Adrenal gland (tissue), 9 donors: ENCODE measurements at regions not wholly inside any gene's neighbourhood (a gene's known extent, or its start where the extent isn't known, plus 50 kb on each side); places are given as distances from the start of the nearest gene placed in this dataset.
A peak's percentile ranks its signal among the peaks of the same experiment; 100 is the strongest.

Experiments used
- DNase-seq, 7 donors: peaks; one replicate each; pipeline ENCODE4 v3.0.0-alpha.2; 2019 to 2020
- H3K27ac ChIP-seq, 5 donors: fragments of 200-600 bp; sonication (generic) in 4 of 5; 1 replicate in 3 of 5; 2 replicates in 2 of 5; pipeline versions ENCODE4 v1.5.1 to v1.8.0; 2016 to 2020; ENCODE audit warnings: mild to moderate bottlenecking in 1 of 5
- H3K27me3 ChIP-seq: fragments of 200-600 bp; 2 replicates; pipeline ENCODE4 v1.8.0; 2021
- H3K36me3 ChIP-seq, 2 donors: fragments of 200-600 bp; replicated peaks in 1 of 2; 1 replicate in 1 of 2; 2 replicates in 1 of 2; pipeline versions ENCODE4 v1.5.1 to v1.8.0; 2018 to 2022
- H3K4me1 ChIP-seq, 2 donors: fragments of 200-600 bp; replicated peaks in 1 of 2; 1 replicate in 1 of 2; 2 replicates in 1 of 2; pipeline versions ENCODE4 v1.5.1 to v1.8.0; 2018 to 2021
- H3K4me3 ChIP-seq, 4 donors: fragments of 200-600 bp; sonication (generic) in 3 of 4; one replicate each; pipeline ENCODE4 v1.5.1; 2016 to 2018
- H3K9me3 ChIP-seq, 3 donors: fragments of 200-600 bp; sonication (generic) in 1 of 3; replicated peaks in 1 of 3; 1 replicate in 2 of 3; 2 replicates in 1 of 3; pipeline versions ENCODE4 v1.5.1 to v1.8.0; 2016 to 2021
- CTCF ChIP-seq, 6 experiments: fragments of 450-650 bp in 4 of 6; fragments of 200-600 bp in 2 of 6; sonication (generic) in 1 of 6; IDR thresholded peaks; 1 replicate in 5 of 6; 2 replicates in 1 of 6; pipeline versions ENCODE4 v1.5.1 to v1.8.0; 2016 to 2021; ENCODE audit warnings: antibody characterized with exemption in 6 of 6, mild to moderate bottlenecking in 2 of 6, moderate library complexity in 1 of 6
- POLR2A ChIP-seq, 2 donors: fragments of 450-650 bp; IDR thresholded peaks; one replicate each; pipeline ENCODE4 v1.6.1; 2017; ENCODE audit warnings: antibody characterized with exemption in 2 of 2, mild to moderate bottlenecking in 2 of 2, moderate library complexity in 1 of 2
- WGBS, 4 donors: extraction: QIAGEN DNeasy Blood & Tissue Kit in 2 of 4; methylation state at CpG; one replicate each; pipeline versions ENCODE4 v1.1.5 to v1.1.7; 2013 to 2017; 5-methylcytosine and 5-hydroxymethylcytosine counted together
- intact Hi-C, 2 donors: fragments of 100-400 bp; cut with DNase I; formaldehyde crosslinking; loops; one replicate each; pipeline versions ENCODE4 v1.14.1 to v1.15.0; 2022 to 2023
- donor health status: healthy with polysubstance abuse.
- donor health status: Bipolar disorder and iron deficiency.
- donor health status: DM: yes; HTN: yes; CAD: no.
- donor health status: DM: no; HTN: no; CAD: no.
- donor health status: DM: no; HTN: no; CAD: no.

- H3K4me3 ChIP-seq: no peak overlapping the region
- no peak overlapping the region for H3K27ac ChIP-seq
- 85 to 89% (median 87%) methylated on average over 14 of the region's 14 CpGs for WGBS, 4 donors
- no peaks in the 10 kb centered on the region for H3K27me3 ChIP-seq
- no peaks in the 10 kb centered on the region for H3K36me3 ChIP-seq
- H3K9me3 ChIP-seq: no peaks in the 10 kb centered on the region
- DNase-seq: no peak
- H3K4me1 ChIP-seq: peaks cover 0 to 11% of the 10 kb centered on the region in 2 donors
- TF ChIP-seq CTCF (IDR thresholded peaks at IDR 0.05): no peak
- TF ChIP-seq POLR2A (IDR thresholded peaks at IDR 0.05): no peak
- intact Hi-C loops: no loop called here
Observed at GRCh38 chr10:3271354-3272115, 99.0 kb upstream of the PITRM1 start.

GRCh38 chr10:3270577-3271316, 98.2 kb upstream of the PITRM1 start:
- intact Hi-C loops: no loop called here

GRCh38 chr10:3268025-3268424, 95.4 kb upstream of the PITRM1 start:
- intact Hi-C loops: no loop called here
- Histone ChIP-seq H3K27me3 (no peaks in the 10 kb centered on the region), H3K9me3 (no peaks in the 10 kb centered on the region), H3K27ac (no peak overlapping the region), H3K36me3 (no peaks in the 10 kb centered on the region), H3K4me3 (no peak overlapping the region), H3K4me1 (peaks cover 0 to 11% of the 10 kb centered on the region in 2 donors)
- no peak for TF ChIP-seq CTCF (IDR thresholded peaks at IDR 0.05)
- TF ChIP-seq POLR2A (IDR thresholded peaks at IDR 0.05): no peak
- DNase-seq: no peak
- WGBS, 4 donors: 76 to 89% (median 82%) methylated on average over 6 of the region's 6 CpGs

More at GRCh38 chr10:3270577-3271316, 98.2 kb upstream of the PITRM1 start:
- WGBS, 4 donors: 61 to 68% (median 65%) methylated on average over 18 of the region's 18 CpGs
- H3K9me3 ChIP-seq: no peaks in the 10 kb centered on the region
- DNase-seq: peak in 5 of 7 donors; percentile 25 to 57 (median 28)
- H3K4me1 ChIP-seq: peaks cover 0 to 11% of the 10 kb centered on the region in 2 donors
- H3K4me3 ChIP-seq: no peak overlapping the region
- H3K36me3 ChIP-seq: no peaks in the 10 kb centered on the region
- no peak overlapping the region for H3K27ac ChIP-seq
- TF ChIP-seq POLR2A (IDR thresholded peaks at IDR 0.05) (no peak), CTCF (IDR thresholded peaks at IDR 0.05) (no peak)
- no peaks in the 10 kb centered on the region for H3K27me3 ChIP-seq

- Histone ChIP-seq H3K4me3 (no peak overlapping the region), H3K36me3 (no peaks in the 10 kb centered on the region), H3K4me1 (peaks cover 0 to under 1% of the 10 kb centered on the region in 2 donors), H3K27me3 (no peaks in the 10 kb centered on the region), H3K9me3 (no peaks in the 10 kb centered on the region), H3K27ac (peak overlapping the region in 1 of 5 donors; percentile 49)
- WGBS, 4 donors: 67 to 77% (median 72%) methylated on average over 3 to 4 of the region's 4 CpGs
- intact Hi-C loops: no loop called here
- TF ChIP-seq POLR2A (IDR thresholded peaks at IDR 0.05) (no peak), CTCF (IDR thresholded peaks at IDR 0.05) (no peak)
- DNase-seq: no peak
Observed at GRCh38 chr10:3265088-3265487, 92.5 kb upstream of the PITRM1 start.
